ENCODE measurements at regions not wholly inside any gene's neighbourhood (a gene's known extent, or its start where the extent isn't known, plus 50 kb on each side); places are given as distances from the start of the nearest gene placed in this dataset.
"Not testable (repeated sequence)": the region's sequence is repeated elsewhere in the genome, so short reads cannot be mapped to it uniquely, and the experiment has no call there.

GRCh38 chr3:95212117-95212516, 1149.3 kb downstream of the NSUN3 start:
- no peak for DNase-seq

- no peak for DNase-seq
Observed at GRCh38 chr3:95215437-95215957, 1152.6 kb downstream of the NSUN3 start.

DNA sequence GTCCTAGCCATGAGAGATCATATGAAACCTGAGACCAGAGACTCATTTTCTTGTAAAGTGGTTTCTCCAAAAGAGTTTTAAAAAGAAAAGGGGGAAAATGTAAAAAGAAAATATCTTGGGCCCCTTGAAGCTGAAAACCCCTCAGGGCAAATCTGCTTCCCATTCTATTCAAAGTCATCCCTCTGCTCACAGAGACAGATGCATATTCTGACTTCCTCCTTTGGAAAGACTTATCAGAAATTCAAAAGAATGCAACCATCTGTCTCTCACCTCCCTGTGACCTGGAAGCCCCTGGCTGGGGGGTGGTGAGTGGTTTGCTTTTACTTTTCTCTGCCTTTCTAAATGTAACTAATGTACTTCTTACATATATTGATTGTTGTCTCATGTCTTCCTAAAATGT, 1154.8 kb downstream of the NSUN3 start:
- DNase-seq = no peak

GRCh38 chr3:95218484-95218883, 1155.6 kb downstream of the NSUN3 start:
- no peak for DNase-seq

DNA sequence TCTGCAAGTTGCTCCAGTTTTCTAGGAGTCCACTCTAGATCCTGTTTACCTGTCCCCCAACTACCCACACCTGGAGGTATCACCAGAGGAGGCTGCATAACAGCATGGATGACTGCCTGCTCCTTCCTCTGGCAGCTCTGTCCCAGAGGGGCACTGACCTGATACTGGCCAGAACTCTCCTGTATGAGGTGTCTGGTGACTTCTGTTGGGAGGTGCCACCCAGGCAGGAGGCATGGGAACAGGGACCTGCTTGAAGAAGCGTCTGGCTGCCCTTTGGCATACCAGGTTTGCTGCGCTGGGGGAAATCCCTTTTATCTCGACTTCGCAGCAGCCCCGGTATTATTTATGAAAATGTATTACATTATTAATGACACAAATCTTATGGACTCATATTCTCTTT, 1163.6 kb downstream of the NSUN3 start:
- no peak for DNase-seq

DNA sequence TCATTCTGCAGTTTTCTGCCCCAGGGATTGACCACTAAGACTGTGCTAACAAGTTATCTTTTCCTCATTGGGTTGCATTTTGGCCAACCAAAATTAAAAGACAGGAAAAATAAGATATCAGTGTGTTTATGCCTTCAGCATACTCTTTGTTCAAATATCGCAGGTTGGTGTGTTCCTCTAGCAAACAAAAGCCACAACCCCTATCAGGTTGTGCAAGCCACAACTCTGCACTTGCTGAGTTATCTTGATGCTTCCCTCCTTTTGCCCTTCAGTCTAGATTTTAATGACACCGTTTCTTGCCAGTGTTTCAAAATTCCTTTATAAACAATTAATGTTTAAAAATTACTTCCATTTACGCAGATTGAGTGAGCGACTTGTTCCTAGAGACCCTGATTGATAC, 1164.2 kb downstream of the NSUN3 start:
- no peak for DNase-seq

GRCh38 chr3:95228416-95228815, 1165.6 kb downstream of the NSUN3 start:
- no peak for DNase-seq

- no peak for DNase-seq
Observed at GRCh38 chr3:95235916-95236315, 1173.1 kb downstream of the NSUN3 start.

GRCh38 chr3:95237783-95238182, 1174.9 kb downstream of the NSUN3 start:
- no peak for DNase-seq

- DNase-seq = no peak
Observed at GRCh38 chr3:95240395-95240794, 1177.5 kb downstream of the NSUN3 start.

DNA sequence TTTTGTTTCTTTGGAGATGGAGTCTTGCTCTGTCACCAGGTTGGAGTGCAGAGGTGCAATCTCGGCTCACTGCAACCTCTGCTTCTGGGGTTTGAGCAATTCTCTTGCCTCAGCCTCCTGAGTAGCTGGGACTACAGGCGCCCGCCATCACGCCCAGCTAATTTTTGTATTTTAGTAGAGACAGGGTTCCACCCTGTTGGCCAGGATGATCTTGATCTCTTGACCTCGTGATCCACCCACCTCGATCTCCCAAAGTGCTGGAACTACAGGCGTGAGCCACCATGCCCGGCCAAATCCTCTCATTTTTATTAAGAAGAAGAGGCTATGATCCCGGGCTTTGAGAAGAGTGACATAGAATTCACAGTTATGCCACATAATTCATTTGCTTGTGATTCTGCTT, 1178.4 kb downstream of the NSUN3 start:
- DNase-seq = not testable (repeated sequence)

DNA sequence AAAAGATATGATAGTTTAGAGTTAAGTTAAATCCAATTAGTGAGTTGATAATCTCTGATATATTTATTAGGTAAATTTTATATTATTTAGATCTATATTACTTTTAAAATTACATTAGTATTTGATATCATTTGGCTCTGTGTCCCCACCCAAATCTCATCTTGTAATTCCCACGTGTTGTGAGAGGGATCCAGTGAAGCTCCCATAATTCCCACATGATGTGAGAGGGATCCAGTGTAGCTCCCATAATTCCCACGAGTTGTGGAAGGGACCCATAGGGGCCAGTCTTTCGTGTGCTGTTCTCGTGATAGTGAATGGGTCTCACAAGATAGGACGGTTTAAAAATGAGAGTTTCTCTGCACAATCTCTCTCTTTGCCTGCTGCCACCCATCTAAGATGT, 1183.6 kb downstream of the NSUN3 start:
- DNase-seq = no peak

- DNase-seq = no peak
Observed at GRCh38 chr3:95254061-95254460, 1191.2 kb downstream of the NSUN3 start.

GRCh38 chr3:95254758-95255157, 1191.9 kb downstream of the NSUN3 start:
- DNase-seq = no peak

DNA sequence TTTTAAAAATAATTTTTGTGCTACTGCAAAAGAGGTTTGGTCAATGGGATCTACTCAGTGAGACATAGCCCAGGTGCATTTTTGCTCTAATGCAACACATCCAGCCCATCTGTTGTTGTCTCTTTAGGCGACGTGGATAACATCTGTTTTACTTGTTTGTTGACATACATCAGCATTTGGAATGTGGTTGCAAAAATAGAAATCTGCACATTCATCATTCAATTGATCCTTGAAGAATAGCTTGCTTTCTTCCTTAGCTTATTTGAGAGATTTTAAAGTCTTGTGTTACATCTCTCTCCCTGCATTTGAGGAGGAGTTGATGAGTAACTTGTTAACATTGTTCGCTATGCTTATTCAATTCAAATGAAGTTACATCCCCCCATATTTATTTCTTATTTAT, 1202.3 kb downstream of the NSUN3 start:
- no peak for DNase-seq

DNA sequence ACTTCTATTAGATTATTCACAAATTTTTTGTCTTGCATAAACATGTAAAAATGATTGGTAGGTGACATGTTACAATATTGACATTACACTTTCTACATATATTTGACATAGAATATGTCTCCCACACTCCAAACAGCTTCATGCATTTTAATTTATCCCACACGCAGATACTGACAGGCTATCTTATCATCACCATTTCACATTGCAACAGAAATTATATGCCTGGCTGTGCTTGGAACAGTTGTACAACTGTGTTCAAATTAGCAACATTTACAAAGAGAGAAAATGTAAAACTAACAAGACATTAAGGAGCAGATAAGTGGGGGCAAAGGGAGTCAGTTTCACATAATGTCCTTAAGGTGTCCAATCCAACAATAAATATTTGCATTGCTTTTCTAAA, 1208.5 kb downstream of the NSUN3 start:
- no peak for DNase-seq

DNA sequence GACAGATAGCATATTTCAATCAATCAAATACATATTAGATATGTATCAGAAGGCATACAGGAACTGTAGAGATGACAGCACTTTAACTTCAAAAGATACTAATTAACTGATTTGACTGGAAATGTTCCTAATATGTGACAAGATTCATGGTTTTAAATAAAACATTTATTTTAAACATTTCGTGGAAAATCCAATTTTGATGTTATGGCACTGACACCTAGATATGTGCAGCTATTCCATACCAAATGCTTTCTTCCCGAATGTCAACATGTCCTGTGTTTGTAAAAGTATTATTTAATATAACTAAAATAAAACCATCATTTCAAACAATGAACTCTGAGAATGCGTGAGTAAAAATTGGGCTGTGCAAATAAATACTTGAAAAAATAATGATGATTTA, 1209.3 kb downstream of the NSUN3 start:
- no peak for DNase-seq

GRCh38 chr3:95272781-95273180, 1209.9 kb downstream of the NSUN3 start:
- DNase-seq = no peak

DNA sequence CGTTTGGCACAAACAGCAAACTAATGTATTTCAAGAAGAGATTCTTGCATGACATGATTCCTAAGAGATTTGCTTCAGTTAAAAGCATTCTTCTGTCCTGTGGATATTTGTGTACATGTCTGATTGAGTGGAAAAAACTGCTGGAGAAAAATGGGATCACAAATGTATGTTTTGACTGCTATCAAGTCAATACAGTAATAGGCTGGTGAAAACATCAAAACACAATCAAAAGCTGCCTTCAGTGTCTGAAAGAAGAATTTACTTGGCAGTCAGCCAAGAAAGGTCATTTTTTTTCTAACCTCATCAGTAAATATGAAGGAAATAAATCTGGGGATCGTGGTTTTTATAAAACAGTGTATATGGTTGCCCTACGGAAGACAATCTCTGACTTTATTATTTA, 1214.8 kb downstream of the NSUN3 start:
- DNase-seq = no peak

DNA sequence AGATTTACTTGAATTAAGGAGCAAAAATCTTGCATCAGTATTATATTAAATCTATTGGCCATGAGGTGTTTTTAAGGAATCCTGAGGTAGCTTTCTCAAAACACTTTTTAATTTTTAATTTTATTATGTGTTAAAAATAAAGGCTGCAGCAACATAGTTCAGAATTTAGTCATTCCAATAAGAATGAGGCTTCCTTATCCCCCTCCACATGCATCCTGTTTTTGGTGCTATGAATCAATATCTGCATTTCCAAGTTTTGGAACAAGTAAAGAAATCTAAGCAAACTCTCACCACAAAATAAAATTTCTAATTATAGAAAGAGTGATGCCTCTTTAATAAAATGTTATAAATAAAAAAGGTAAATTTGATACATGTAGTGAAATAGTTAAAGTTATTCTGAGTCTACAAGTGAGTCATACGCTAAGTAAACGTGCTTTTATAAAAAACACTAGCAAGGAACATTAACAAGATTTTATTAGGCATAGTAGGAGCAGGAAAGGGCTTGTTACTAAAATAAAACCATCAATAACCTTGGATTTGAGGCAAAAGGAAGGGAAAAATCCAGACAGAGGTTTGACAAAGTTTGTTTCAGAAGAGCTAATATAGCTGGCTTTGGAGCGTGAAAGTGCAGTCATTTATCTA, 1218.0 kb downstream of the NSUN3 start:
- DNase-seq = no peak

DNA sequence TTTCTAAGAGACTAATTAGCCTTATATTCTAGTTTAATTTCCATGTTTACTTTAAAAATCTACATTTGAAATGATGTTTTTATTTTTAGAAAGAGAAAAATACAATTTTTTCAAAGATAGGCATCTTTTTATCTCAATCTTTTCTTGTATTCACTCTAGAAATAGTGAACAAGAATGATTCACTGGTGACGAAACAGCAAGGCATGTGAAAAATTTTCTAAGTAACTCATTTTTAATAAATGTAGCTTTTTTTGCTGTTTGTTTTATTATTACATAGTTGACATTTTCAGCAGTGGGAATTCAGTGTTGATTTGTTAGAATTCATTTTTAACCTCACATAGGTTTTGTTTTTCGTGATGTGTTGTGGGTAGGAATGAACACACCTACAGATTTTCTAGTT, 1226.4 kb downstream of the NSUN3 start:
- no peak for DNase-seq

- no peak for DNase-seq
Observed at GRCh38 chr3:95297581-95297980, 1234.7 kb downstream of the NSUN3 start.

DNA sequence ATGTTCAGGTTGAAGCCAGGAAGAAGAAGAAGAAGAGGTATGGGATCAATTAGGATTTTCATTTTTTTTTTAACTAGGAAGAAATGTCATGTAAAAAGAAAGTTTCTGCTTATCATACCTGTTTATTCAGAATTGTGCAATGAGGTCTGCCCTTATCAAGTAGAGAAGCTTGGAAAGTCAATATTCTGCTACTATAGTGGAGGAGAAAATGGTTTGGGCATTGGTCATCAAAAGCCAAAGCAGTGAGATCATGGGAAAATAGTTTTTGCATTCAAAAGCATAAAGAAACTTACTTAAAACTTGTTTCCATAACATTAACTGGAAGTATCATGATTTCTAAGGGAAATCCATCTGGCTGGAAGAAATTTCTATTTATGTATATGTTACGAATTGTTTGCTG, 1239.2 kb downstream of the NSUN3 start:
- no peak for DNase-seq

- no peak for DNase-seq
Observed at GRCh38 chr3:95310560-95310959, 1247.7 kb downstream of the NSUN3 start.

DNA sequence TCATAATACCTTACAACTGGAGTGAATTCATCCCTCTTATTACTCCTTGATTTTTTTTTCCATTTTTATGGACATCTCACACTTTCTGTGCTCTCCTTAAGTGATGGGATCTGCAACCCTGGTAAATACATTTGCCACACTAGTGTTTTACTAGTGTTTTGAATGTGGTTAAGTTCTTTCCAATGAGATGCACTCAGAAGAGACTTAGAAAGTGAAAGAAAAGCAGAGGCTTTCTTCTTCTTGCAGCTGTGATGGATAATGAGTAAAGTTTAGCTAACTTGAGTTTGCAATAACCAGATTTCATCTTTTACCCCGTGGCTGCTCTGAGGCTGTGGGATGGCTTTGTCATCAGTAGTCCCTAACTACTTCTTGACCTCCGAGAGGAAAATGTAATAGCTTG, 1248.4 kb downstream of the NSUN3 start:
- DNase-seq = no peak
